HL-60 (cell line): ENCODE measurements at regions not wholly inside any gene's neighbourhood (a gene's known extent, or its start where the extent isn't known, plus 50 kb on each side); places are given as distances from the start of the nearest gene placed in this dataset.

ENCODE experiments used
- CTCF ChIP-seq: IDR thresholded peaks from one replicate; pipeline ENCODE4 v1.5.1; 2011; ENCODE audit warnings: low read length, control low read depth, inconsistent platforms; ENCODE audit not compliant: insufficient read depth
- GABPA ChIP-seq: IDR thresholded peaks from 2 replicates; pipeline ENCODE4 v1.6.1; 2012; ENCODE audit warnings: low read depth
- POLR2AphosphoS5 ChIP-seq: IDR thresholded peaks from 2 replicates; pipeline ENCODE4 v1.6.1; 2012; ENCODE audit warnings: low read depth
- REST ChIP-seq: IDR thresholded peaks from 2 replicates; pipeline ENCODE4 v1.6.1; 2012; ENCODE audit warnings: low read depth; ENCODE audit not compliant: insufficient replicate concordance

GRCh38 chr6:140138311-140139010, 764.0 kb upstream of the CITED2 start:
- TF ChIP-seq CTCF: no peak
- TF ChIP-seq REST: no peak
- no peak for TF ChIP-seq GABPA
- TF ChIP-seq POLR2AphosphoS5: no peak
